ENCODE measurements at regions not wholly inside any gene's neighbourhood (a gene's known extent, or its start where the extent isn't known, plus 50 kb on each side); places are given as distances from the start of the nearest gene placed in this dataset.

DNA sequence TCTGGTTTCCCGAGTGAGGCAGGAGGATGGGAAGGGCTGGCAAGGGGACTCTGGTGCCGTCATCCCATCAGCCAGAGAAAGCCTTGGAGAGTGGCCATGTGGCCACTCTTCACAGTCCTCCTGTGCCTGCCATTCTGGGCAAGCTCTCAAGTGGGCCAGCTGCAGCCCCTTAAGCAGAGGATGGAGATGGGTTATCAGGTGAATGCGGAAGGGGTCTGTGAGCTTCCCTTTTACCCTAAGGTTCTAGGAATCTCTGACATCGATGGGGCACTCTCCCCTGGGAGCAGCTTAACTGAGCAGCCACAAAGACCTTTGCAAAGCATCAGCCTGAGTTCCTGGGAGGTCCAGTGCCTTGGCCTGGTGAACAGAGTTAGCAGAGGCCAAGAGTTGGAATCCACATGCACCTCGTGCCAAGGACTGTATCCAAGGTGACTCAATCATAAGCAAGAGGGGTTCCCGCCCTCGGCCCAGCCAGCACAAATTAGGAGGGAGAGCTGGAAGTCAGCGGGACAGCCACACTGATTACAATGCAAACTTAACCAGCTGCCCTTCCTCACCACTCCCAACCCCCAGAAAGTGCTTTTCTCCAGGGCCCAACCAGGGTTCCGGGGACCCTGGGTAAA is 193.6 kb downstream of the BUD13 start:
- TF ChIP-seq POLR2A (IDR thresholded peaks at IDR 0.05) (no peak), POLR2AphosphoS5 (IDR thresholded peaks at IDR 0.05) (no peak), EP300 (IDR thresholded peaks at IDR 0.05) (no peak)
- TF ChIP-seq, protein P1, sequence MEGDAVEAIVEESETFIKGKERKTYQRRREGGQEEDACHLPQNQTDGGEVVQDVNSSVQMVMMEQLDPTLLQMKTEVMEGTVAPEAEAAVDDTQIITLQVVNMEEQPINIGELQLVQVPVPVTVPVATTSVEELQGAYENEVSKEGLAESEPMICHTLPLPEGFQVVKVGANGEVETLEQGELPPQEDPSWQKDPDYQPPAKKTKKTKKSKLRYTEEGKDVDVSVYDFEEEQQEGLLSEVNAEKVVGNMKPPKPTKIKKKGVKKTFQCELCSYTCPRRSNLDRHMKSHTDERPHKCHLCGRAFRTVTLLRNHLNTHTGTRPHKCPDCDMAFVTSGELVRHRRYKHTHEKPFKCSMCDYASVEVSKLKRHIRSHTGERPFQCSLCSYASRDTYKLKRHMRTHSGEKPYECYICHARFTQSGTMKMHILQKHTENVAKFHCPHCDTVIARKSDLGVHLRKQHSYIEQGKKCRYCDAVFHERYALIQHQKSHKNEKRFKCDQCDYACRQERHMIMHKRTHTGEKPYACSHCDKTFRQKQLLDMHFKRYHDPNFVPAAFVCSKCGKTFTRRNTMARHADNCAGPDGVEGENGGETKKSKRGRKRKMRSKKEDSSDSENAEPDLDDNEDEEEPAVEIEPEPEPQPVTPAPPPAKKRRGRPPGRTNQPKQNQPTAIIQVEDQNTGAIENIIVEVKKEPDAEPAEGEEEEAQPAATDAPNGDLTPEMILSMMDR (IDR thresholded peaks at IDR 0.05), result no peak
